ENCODE measurements at regions not wholly inside any gene's neighbourhood (a gene's known extent, or its start where the extent isn't known, plus 50 kb on each side); places are given as distances from the start of the nearest gene placed in this dataset.
A peak's percentile ranks its signal among the peaks of the same experiment; 100 is the strongest.

DNA sequence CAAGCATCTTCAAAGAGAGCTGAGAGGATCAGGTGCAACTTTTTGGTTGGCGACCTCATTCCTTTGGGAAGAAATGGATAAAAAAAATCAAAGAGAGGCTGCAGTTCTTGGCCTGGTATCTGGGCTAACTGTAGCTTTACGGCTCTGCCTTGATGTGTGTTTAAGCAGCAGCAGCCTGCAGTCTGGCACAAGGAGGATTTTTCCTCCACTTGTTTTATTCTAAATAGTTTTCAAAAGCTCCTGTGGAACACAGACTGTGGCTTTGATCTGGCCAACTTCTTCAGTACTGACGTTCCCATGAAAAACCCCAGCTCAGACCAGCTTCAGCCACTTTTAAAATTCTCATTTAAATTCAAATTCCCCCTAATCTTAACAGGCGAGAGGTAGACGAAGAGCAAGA lies 137.3 kb downstream of the HDGFL1 start:
- Histone ChIP-seq H3K27ac (peak overlapping the region in 1 of 4 donors; percentile 54), H3K36me3 (no peaks in the 10 kb centered on the region)
- intact Hi-C loops (cut with DNase I): no loop called here

DNA sequence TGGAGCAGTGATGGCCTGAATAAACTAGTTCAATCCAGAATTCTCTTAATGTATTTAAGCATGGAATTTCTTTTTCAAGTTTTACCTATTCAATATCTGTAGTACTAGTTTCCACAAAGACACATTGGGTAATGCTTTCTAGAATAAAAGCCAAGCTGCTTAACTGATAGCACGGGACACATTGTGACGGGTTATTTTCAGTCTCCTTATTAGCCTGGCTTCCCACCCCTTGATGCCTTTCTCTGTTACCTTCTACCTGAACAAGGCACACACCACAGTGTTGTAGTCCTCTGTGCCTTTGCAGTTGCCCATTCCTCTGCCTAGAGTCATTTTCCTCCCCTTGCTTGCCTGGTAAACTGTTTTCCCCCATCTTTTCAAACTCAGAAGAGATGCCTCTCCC lies 139.1 kb downstream of the HDGFL1 start:
- H3K9me3 ChIP-seq: no peaks in the 10 kb centered on the region
- intact Hi-C loops (cut with DNase I): no loop called here
- H3K36me3 ChIP-seq: no peaks in the 10 kb centered on the region
- H3K4me1 ChIP-seq: peaks cover 0 to 27% (median 27%) of the 10 kb centered on the region in 4 donors
- no peak for DNase-seq
- TF ChIP-seq EP300 (IDR thresholded peaks at IDR 0.05): no peak
- TF ChIP-seq POLR2AphosphoS5 (IDR thresholded peaks at IDR 0.05): no peak
- TF ChIP-seq, protein P1, sequence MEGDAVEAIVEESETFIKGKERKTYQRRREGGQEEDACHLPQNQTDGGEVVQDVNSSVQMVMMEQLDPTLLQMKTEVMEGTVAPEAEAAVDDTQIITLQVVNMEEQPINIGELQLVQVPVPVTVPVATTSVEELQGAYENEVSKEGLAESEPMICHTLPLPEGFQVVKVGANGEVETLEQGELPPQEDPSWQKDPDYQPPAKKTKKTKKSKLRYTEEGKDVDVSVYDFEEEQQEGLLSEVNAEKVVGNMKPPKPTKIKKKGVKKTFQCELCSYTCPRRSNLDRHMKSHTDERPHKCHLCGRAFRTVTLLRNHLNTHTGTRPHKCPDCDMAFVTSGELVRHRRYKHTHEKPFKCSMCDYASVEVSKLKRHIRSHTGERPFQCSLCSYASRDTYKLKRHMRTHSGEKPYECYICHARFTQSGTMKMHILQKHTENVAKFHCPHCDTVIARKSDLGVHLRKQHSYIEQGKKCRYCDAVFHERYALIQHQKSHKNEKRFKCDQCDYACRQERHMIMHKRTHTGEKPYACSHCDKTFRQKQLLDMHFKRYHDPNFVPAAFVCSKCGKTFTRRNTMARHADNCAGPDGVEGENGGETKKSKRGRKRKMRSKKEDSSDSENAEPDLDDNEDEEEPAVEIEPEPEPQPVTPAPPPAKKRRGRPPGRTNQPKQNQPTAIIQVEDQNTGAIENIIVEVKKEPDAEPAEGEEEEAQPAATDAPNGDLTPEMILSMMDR (IDR thresholded peaks at IDR 0.05): no peak
- TF ChIP-seq POLR2A (IDR thresholded peaks at IDR 0.05): no peak
- H3K27me3 ChIP-seq: no peaks in the 10 kb centered on the region
- H3K27ac ChIP-seq: no peak overlapping the region
- H3K4me3 ChIP-seq: no peak overlapping the region
- WGBS, 2 donors: 95 to 99% methylated on average over 2 of the region's 2 CpGs

More for the DNA sequence above, 137.3 kb downstream of the HDGFL1 start:
- Histone ChIP-seq H3K4me1 (peaks cover 0 to 27% (median 27%) of the 10 kb centered on the region in 4 donors), H3K4me3 (no peak overlapping the region), H3K9me3 (no peaks in the 10 kb centered on the region), H3K27me3 (no peaks in the 10 kb centered on the region)
- no peak for DNase-seq
- no peak for TF ChIP-seq POLR2AphosphoS5 (IDR thresholded peaks at IDR 0.05)
- no peak for TF ChIP-seq EP300 (IDR thresholded peaks at IDR 0.05)
- TF ChIP-seq POLR2A (IDR thresholded peaks at IDR 0.05): no peak
- WGBS, 2 donors: 79 to 84% methylated on average over 5 of the region's 5 CpGs

DNA sequence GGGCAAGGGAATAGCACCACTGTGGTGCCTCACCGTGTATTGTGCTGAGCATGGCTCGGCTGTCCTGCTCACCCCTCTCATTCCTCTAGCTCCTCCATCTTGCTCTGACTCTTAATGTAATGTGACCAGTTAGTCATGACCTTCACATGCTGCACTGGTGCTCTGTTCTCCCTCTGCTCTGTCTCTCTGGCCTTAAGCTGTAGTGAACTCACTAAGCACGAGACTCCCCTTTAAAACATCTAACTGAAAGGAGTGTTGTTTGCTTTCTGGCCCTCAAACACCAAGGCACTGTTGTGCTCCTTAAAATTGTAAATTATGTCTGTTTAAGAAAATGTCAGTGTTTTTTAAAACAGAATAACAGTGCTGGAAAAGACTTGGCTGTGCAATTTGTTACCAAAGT lies 140.4 kb downstream of the HDGFL1 start:
- Histone ChIP-seq H3K4me1 (peaks cover 0 to 27% (median 27%) of the 10 kb centered on the region in 4 donors), H3K9me3 (no peaks in the 10 kb centered on the region), H3K36me3 (no peaks in the 10 kb centered on the region), H3K27me3 (no peaks in the 10 kb centered on the region), H3K4me3 (no peak overlapping the region), H3K27ac (peak overlapping the region in 1 of 4 donors; percentile 18)
- no peak for DNase-seq
- 81 to 89% methylated on average over 3 of the region's 3 CpGs for WGBS, 2 donors
- TF ChIP-seq EP300 (IDR thresholded peaks at IDR 0.05): no peak
- TF ChIP-seq, protein P1 (IDR thresholded peaks at IDR 0.05): no peak
- no peak for TF ChIP-seq POLR2AphosphoS5 (IDR thresholded peaks at IDR 0.05)
- TF ChIP-seq POLR2A (IDR thresholded peaks at IDR 0.05): no peak
- intact Hi-C loops (cut with DNase I): no loop called here

DNA sequence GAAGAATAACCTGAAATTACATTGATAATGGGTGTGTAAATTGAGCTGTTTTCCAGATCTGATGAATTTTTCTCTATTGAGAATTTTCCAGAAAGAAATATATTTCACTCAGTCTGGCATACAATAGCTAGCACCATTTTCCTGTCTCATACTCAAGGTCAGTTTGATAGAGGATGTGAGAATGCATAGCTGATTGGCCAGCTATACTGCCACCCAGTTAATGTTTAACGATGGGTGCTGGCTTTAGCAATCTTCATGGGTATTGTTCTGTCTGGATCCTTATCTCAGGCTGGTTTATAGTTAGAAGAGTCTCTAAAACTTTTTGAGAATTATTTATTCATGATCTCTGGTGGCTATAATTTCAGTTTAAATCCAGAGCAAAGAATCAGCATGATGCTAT lies 147.4 kb downstream of the HDGFL1 start:
- no peak for DNase-seq
- H3K27me3 ChIP-seq: no peaks in the 10 kb centered on the region
- no peaks in the 10 kb centered on the region for H3K36me3 ChIP-seq
- H3K4me1 ChIP-seq: no peaks in the 10 kb centered on the region
- H3K4me3 ChIP-seq: no peak overlapping the region
- no peak for TF ChIP-seq POLR2A (IDR thresholded peaks at IDR 0.05)
- TF ChIP-seq, protein P1 (IDR thresholded peaks at IDR 0.05): no peak
- 15 to 65% methylated on average over 1 of the region's 1 CpG for WGBS, 2 donors
- intact Hi-C loops (cut with DNase I): no loop called here
- no peak overlapping the region for H3K27ac ChIP-seq
- H3K9me3 ChIP-seq: no peaks in the 10 kb centered on the region

DNA sequence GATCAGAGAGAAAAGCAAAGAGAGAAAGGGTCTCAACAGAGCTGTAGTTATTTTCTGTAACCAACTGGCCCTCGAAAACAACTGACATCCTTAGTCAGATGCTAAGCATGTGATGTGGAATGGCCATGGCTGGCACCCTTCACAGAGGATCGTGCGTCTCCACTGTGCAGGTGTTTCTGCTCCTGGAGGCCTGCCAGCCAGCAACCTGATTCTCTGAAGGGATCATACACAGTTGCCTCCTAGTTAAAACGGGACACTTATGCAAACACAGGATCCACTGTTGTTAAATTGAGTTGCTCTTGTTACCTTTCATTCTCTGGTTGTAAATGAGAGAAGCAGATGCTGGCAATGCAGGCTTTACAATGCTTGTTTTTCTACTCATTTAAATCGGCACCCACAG lies 148.5 kb downstream of the HDGFL1 start:
- Histone ChIP-seq H3K4me3 (no peak overlapping the region), H3K4me1 (no peaks in the 10 kb centered on the region), H3K9me3 (peaks cover 0 to 4% (median 0%) of the 10 kb centered on the region in 4 donors), H3K36me3 (no peaks in the 10 kb centered on the region), H3K27ac (no peak overlapping the region), H3K27me3 (no peaks in the 10 kb centered on the region)
- TF ChIP-seq, protein P1 (IDR thresholded peaks at IDR 0.05): no peak
- TF ChIP-seq POLR2AphosphoS5 (IDR thresholded peaks at IDR 0.05) (no peak), POLR2A (IDR thresholded peaks at IDR 0.05) (no peak), EP300 (IDR thresholded peaks at IDR 0.05) (no peak)
- intact Hi-C loops (cut with DNase I): no loop called here
- no peak for DNase-seq
- WGBS, 2 donors: 13 to 65% methylated on average over 5 of the region's 5 CpGs

Data from sigmoid colon (tissue), 6 donors.